CD4-positive, alpha-beta T cell treated with Interleukin-17A for 1 hour (primary cell): ENCODE measurements at regions not wholly inside any gene's neighbourhood (a gene's known extent, or its start where the extent isn't known, plus 50 kb on each side); places are given as distances from the start of the nearest gene placed in this dataset.
"Not testable (repeated sequence)": the region's sequence is repeated elsewhere in the genome, so short reads cannot be mapped to it uniquely, and the experiment has no call there.

Experiments
- DNase-seq: peaks from one replicate; pipeline ENCODE4 v3.0.0-alpha.2; 2020

DNA sequence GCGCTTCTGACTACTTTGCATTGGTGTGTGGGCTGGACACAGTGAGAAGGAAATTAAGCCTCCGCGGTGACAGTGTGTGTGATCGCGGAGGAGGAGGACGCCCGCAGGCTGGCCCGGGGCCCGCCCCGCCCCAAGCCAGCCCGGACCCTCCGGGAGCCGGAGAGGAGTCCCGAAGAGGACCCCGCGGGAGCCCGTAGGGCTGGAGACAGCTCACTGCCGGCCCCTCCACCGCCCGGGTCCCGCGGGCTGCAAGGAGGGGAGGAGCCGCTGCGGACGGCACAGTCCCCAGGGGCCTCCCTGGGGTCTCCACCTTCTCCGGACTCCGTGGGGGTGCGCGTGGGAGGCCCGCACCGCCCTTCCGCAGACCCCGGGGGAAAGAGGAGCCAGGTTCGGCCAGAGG, 146.4 kb upstream of the ERCC6L2 start:
- DNase-seq = no peak

GRCh38 chr9:95727947-95728520, 147.5 kb upstream of the ERCC6L2 start:
- no peak for DNase-seq

DNA sequence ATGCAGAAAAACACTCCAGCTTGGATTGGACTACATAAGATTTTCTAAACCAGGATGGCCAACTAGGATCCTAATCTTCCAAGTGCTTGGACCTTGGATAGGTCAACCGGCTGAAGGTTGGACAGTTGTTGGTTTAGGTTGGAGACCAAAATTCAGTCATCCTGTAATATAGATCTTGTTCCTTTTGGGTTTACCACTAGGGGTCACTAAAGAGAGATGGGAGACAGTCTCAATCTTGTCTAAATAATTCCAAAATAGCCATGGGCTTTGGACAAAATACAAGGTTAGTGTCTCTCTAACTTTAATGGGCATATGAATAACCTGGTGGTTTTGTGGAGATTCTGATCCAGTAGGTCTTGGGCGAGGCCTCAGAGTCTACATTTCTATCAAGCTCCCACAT, 148.7 kb upstream of the ERCC6L2 start:
- DNase-seq = peak; percentile 45

DNA sequence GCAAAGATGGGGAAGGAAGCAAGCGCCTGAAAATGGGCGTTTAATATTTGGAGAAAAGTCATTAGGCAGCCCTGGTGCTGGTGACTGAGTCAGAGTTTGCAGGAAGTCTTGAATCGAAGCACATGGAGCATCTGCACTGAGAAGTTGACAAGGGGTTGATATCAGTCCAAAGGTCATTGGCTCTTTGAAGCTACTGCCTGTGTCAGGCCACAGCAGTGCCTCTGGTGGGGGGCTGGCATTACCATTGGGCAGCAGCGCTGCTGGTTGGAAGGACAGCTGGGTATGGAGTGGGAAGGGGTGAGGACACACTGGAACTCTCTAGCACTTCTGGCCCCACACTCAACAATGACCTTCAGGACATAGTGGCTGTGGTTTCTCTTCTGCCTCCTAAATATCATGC, 150.4 kb upstream of the ERCC6L2 start:
- no peak for DNase-seq

DNA sequence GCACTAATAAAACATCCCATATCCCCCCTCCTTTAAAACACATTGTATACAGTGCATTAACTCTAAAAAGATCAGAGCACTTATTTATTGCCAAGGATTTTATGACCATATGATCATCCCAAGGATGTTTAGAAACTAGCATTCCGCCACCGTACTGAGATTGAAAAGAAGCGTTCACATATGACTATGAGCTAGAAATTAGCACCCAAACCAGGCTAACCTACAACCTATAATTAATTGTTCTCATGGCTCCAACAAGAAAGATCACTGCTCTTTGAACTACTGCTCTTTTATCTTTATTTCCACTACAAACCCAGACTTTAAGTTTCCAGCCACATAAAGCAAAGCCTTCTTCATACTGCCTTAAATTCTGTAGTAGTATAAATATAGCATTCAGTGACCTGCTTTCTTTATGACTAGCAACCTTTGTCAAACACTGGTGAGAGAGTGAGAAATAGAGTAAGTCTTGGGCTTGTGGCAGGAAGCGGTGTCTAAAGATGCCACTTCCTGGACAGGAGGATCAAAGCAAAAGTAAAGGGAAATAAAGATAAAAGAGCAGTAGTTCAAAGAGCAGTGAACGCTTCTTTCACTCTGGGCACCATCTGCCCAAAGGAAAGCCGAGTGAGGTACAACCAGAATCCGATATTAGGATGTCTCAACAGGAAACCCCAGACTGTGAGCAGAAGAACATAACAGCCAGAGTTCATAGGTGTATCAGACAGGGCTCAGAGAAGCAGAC, 151.1 kb upstream of the ERCC6L2 start:
- peak; percentile 85 for DNase-seq

GRCh38 chr9:95722141-95722540, 153.3 kb upstream of the ERCC6L2 start:
- DNase-seq = no peak

DNA sequence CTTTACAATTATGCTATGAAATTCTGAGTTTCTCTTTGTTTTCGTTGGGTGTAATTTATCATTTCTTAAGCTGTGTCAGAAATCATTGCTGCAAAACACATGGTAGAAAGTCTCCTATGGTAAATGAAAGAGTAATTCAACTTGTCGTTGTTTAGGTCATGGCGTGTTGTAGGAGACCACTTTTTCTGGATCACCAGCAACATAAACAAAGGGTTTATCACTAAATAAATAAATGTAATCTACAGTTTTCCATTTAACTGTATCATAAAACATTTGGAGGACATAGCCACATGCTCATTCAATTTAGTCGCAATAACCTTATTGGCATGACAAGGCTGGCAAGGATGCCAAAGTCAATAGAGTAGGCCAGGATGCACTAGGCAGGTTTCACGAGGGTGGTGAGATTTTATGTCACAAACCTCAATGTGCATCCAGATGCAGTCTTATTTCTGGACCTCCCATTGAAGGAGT, 154.4 kb upstream of the ERCC6L2 start:
- no peak for DNase-seq

DNA sequence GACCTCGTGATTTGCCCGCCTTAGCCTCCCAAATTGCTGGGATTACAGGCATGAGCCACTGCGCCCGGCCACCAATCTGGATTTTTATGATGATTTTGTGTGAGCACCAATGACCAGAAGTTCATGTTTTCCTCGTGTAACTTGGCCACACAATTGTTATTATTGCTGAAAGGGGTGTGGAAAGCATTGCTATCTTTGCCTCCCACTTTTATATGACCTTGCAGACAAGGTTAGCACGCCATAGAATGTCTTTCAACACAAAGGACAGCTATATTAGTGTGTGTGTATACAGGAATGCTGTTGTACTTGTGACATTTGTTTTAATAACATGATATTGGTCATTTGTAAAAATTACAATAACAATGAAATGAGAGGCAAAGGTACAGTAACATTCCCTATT, 155.0 kb upstream of the ERCC6L2 start:
- DNase-seq = no peak

DNA sequence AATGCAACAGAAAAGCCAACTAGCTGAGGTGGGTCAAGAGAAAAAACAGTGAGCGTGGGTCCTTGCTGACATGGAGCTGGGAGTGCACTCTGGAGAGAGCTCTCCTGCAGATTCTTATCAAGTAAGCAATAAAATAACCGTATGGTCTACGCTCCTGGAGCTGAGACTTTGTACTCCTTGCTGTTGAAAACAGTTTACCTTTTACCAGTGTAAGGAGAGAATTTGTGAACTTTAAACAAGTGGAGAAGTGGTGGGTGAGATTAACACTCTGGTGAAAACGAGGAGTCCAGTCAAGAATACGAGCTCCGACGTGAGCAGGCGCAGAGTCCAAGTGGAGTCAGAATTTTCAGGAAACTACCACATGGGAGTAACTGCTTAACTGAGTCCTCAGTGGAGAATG, 156.1 kb upstream of the ERCC6L2 start:
- DNase-seq = no peak

- no peak for DNase-seq
These were observed 157.2 kb upstream of the ERCC6L2 start for GRCh38 chr9:95718263-95718662.

DNA sequence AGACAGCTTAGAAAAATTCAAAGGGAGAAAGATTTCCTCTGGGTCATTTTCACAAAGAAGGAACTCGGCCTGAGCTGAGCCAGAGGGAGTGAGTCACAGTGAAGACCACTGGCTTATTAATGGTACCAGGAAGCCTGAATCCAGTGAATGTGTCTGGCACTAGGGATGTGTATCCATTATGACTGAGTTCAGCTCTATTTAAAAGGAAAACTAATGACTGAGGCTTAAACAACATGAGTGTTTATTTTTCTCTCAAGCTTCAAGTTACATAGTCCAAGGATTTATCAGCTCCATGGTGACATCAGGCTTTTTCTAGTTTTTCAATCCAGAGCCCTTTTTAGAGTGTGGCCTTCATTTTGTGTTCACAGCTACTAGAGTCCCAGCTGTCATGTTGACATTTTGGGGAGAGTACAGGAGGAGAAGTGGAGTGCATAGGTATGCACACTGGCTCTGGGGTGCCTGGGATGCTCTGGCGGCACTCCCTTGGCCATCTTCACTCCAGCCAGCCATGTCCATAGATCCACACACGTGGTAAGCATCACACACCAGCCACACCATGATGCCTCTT, 159.5 kb upstream of the ERCC6L2 start:
- DNase-seq = no peak

DNA sequence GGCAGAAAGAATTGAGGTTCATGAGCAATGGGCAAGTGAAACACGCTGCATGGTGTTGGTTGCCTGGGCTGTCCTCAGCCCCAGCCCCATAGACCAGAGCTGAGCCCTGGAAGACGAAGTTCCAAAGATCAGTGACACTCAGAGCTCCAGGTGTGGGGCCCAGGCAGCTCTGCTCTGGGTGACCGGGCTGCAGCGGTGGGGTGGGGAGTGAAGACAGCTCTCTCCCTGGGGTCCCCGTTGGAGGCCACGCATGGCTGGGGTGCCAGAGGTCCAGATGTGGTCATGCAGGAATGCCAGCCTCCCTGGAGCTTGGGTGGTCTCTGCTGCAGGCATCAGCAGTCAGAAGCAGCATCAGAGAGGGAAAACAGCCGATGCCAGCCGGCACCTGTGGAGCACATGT, 165.0 kb upstream of the ERCC6L2 start:
- DNase-seq = no peak

- DNase-seq = no peak
These were observed 178.8 kb upstream of the ERCC6L2 start for GRCh38 chr9:95696701-95697100.

DNA sequence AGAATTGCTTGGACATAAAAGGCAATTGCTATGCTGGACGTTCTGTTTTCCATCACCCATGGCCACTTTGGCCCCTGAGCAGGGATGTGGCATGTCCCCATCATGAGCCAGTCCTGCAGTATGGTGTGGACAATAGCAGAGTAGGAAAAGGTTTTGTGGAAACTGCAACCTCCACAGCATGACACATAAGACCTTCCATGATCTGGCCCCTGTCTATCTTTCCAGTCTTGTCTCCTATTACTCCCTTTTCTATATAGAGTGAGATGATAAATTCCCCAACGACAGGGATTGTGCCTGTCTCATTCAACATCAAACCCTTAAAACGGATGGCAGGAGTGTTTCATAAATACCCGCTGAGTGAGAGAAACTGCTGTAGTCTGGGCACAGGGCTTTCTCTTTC, 174.7 kb upstream of the PTCH1 start:
- DNase-seq = no peak

- DNase-seq = no peak
These were observed 172.9 kb upstream of the PTCH1 start for GRCh38 chr9:95689669-95690068.

GRCh38 chr9:95684516-95684915, 167.7 kb upstream of the PTCH1 start:
- DNase-seq = no peak

- DNase-seq = not testable (repeated sequence)
These were observed 163.5 kb upstream of the PTCH1 start for GRCh38 chr9:95680306-95680705.

DNA sequence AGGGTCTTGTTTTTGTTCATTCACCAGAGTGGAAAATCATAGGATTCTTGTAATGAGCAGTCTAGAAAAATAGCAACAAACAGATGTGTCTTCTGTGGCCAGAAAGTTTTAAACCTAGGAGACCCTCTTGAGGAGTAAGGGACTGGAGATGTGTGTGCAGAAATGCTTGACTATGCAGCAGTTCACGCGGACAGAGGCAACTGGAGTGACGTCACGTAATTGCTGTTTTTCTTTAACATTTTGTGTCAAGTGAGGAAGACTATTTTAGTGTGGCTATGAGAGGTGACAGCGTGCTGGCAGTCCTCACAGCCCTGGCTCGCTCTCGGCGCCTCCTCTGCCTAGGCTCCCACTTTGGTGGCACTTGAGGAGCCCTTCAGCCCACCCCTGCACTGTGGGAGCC, 163.1 kb upstream of the PTCH1 start:
- DNase-seq = no peak

GRCh38 chr9:95678759-95679158, 162.0 kb upstream of the PTCH1 start:
- no peak for DNase-seq

GRCh38 chr9:95670122-95670521, 153.4 kb upstream of the PTCH1 start:
- no peak for DNase-seq

- DNase-seq = no peak
These were observed 152.5 kb upstream of the PTCH1 start for GRCh38 chr9:95669253-95669652.

DNA sequence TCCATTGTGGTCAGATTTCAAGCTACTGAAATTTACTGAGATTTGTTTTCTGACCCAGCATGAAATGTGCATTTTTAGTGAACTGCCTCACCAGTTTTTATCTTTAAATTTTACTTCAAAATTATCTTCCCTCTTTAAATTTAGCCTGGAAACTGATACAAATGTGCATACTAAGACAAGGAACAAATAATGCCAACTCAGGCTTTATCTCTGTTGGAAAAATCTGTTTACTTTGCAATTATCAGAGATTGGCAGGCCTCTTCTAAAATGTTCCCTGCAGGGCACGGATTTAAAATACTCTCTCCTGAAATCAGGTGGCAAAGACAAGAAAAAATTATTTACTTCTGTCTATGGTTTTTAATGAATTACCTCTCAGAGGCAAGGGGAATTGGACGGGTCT, 151.0 kb upstream of the PTCH1 start:
- DNase-seq = no peak

GRCh38 chr9:95666785-95667155, 150.0 kb upstream of the PTCH1 start:
- no peak for DNase-seq

DNA sequence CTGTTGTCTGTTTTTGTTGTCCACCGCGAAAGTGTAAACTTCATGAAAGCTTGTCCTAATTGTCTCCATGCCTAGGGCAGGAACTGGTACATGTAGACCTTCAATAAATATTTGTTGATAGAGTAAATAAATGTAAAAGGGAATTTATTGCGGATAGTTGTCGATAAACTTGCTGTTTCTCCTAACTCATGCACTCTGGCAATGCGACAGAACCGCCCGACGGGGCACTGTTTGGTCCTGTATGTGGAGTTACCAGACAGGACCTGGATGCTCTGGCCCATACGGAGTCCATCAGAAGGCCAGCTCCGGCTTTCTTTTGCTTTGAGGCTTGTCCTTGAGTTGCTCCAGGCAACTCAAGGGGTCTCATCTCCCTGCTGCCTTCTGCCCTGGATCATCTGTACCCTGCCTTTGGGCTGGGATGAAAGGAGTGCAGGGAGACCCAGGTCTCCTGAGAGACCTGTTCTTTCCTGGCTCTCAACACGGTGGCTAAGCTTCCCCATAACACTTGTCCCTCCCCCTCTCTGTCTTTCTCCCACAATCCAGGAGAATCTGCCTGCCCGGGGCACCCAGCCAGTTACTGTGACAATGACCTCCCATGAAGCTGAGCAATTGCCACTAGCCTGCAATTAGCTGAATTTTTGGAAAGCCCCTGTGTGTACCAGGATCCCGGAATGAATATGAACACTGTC, 149.5 kb upstream of the PTCH1 start:
- DNase-seq = no peak
